AG10803 (cell line): ENCODE measurements at regions not wholly inside any gene's neighbourhood (a gene's known extent, or its start where the extent isn't known, plus 50 kb on each side); places are given as distances from the start of the nearest gene placed in this dataset.
"Not testable (repeated sequence)": the region's sequence is repeated elsewhere in the genome, so short reads cannot be mapped to it uniquely, and the experiment has no call there.

Experiments
- DNase-seq: peaks from one replicate; pipeline ENCODE4 v3.0.0; 2010; ENCODE audit warnings: low read depth
- H3K4me3 ChIP-seq: 2 replicates; pipeline ENCODE4 v1.5.1; 2011; ENCODE audit warnings: mild to moderate bottlenecking, low read length, control low read depth
- TF ChIP-seq, protein P1 (sequence below): conservative IDR thresholded peaks from 2 replicates; pipeline ENCODE4 v1.5.1; 2011; ENCODE audit warnings: mild to moderate bottlenecking, low read length, control low read depth, inconsistent platforms

DNA sequence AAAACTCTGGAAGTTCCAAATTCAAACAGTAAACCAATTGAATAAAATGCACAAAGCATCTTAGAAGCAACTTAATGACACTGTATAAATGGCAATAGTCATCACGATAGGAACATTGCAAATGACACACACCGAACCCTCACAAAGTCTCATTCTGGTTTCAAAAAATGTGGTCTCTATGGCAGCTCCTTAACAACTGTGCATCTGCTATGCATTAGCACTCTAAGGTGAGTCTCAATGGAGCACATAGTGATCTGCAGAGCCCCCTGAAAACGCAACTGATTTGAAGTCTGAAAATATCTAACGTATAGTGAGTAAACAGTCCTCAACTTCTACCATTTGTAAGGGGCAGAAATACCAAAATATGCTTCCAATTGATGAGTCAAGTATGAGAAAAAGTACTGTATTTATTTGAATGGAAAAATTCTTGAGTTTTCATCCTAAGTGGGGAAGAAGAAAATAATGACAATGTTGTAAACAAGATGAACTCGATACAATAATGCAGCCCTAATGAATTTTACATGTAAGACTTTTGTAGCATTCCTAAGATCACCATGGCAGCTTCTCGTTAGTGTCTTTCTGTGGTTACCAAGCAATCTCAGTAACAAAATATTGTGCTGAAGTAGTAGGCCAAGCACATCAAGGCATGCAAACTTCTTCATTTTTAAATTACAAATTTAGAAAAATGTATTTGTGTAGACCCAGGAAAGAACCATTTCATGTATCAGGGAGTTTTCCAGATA, 517.5 kb upstream of the FAM174A start:
- no peak overlapping the region for H3K4me3 ChIP-seq
- DNase-seq = no peak
- TF ChIP-seq, protein P1, sequence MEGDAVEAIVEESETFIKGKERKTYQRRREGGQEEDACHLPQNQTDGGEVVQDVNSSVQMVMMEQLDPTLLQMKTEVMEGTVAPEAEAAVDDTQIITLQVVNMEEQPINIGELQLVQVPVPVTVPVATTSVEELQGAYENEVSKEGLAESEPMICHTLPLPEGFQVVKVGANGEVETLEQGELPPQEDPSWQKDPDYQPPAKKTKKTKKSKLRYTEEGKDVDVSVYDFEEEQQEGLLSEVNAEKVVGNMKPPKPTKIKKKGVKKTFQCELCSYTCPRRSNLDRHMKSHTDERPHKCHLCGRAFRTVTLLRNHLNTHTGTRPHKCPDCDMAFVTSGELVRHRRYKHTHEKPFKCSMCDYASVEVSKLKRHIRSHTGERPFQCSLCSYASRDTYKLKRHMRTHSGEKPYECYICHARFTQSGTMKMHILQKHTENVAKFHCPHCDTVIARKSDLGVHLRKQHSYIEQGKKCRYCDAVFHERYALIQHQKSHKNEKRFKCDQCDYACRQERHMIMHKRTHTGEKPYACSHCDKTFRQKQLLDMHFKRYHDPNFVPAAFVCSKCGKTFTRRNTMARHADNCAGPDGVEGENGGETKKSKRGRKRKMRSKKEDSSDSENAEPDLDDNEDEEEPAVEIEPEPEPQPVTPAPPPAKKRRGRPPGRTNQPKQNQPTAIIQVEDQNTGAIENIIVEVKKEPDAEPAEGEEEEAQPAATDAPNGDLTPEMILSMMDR = no peak

DNA sequence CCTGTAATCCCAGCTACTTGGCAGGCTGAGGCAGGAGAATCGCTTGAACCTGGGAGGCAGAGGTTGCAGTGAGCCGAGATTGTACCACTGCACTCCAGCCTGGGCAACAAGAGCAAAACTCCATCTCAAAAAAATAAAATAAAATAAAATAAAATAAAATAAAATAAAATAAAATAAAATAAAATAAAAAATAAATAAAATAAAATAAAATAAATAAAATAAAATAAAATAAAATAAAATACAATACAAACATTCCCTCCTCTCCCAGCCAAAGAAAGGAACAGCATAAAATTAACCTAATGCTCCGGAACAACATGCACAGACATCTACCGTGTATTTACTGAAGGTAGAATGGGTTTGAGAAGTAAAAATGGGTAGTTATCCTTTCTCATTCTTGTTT, 521.9 kb upstream of the FAM174A start:
- not testable (repeated sequence) for H3K4me3 ChIP-seq, DNase-seq

DNA sequence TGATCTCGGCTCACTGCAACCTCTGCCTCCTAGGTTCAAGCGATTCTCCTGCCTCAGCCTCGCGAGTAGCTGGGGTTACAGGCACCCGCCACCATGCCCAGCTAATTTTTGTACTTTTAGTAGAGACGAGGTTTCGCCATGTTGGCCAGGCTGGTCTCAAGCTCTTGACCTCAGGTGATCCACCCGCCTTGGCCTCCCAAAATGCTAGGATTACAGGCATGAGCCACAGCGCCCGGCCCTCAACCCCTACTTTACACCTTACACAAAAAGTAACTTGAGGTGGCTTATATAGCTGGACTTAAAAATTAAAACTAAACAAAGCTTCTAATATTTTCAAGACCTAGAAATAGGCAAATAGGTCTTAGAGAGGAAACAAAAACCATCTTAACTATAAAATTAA, 524.0 kb upstream of the FAM174A start:
- DNase-seq = not testable (repeated sequence)

DNA sequence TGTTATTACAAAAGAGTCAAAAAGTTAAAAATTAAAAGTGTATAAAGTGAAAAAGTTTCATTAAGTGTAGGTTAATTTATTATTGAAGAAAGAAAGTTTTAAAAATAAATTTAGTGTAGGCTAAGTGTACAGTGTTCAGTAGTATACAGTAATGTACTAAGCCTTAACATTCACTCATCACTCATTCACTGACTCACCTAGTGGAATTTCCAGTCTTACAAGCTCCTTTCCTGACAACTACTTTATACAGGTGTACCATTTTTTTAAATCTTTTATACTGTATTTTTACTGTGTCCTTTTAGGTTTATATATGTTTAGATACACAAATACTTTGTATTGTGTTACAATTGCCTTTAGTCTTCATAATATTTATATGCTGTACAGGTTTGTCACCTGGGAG, 530.2 kb upstream of the FAM174A start:
- no peak overlapping the region for H3K4me3 ChIP-seq
- TF ChIP-seq, protein P1 = no peak
- no peak for DNase-seq

More for the DNA sequence above, 524.0 kb upstream of the FAM174A start:
- not testable (repeated sequence) for H3K4me3 ChIP-seq

DNA sequence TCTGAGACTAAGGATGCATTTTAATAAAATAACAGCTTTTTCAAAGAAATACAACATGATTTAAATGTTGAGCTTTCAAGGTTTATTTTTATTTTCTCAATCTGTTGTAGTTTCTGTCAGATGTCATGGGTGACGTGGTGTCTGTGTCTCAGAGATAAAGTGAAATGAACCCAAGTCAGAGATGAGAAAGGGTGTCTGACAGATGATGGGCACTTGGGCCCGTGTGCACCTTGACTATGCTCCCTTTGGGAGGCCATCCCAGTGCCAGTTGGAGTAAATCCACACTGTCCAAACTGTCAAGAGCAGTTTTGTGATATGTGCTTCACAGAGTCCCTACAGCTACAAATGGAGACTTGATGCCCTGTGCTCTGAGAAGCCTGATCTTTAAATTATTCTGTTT, 536.9 kb upstream of the FAM174A start:
- TF ChIP-seq, protein P1 = no peak
- no peak for DNase-seq
- no peak overlapping the region for H3K4me3 ChIP-seq

DNA sequence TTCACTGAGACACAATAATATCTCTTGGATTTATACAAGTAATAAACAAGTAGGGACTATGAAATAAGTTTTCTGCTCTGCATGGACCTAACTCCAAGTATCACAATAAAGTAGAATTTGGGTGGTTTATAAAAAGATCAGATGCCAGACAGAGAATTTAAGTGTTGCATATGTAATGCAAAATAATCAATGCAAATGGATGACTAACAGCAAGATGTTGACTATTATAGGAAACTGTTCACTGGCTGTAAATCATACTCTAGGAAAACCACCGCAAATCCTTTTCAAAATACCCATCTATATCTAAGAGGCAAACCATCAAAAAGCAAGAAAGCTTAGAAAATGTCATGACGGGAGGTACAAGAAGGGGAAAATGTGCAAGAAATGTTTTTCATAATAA, 539.8 kb upstream of the FAM174A start:
- no peak overlapping the region for H3K4me3 ChIP-seq
- no peak for DNase-seq
- TF ChIP-seq, protein P1 = no peak

DNA sequence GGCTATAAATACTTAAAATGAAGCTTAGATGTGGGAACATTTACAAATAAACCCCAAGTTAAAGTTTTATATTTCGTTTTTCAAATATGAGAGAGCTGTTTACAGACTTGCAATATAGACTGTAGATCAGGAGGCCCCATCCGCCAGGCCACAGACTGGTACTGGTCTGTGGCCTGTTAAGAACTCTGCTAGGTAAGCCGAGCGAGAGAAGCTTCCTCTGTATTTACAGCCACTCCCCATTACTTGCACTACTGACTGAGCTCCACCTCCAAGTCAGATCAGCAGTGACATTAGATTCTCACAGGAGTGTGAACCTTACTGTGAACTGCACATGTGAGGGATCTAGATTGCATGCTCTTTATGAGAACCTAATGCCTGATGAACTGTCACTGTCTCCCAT, 561.4 kb upstream of the FAM174A start:
- H3K4me3 ChIP-seq = no peak overlapping the region
- DNase-seq = no peak
- TF ChIP-seq, protein P1 = no peak

DNA sequence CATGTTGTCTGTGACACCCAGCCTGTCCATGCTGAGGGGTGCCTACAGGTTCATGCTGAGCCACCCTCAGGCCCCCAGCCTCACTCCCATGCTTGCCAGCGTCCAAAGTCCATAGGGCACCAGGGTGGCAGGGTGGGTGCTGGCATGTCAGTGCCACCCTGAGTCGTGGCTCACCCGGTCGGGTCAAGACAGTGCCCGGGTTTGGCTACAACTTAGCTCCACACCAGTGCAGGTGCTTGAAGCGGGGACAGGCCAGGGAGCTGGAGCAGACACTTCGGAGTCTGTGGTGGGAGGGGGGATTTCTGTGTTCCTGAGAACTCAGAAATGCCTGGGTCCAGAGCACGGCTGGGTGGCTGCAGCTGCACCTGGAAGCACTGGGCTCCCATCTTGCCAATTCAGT, 579.2 kb upstream of the FAM174A start:
- TF ChIP-seq, protein P1 = no peak
- DNase-seq = no peak

More for the DNA sequence above, 579.2 kb upstream of the FAM174A start:
- H3K4me3 ChIP-seq = no peak overlapping the region
